Epithelial cell of proximal tubule (primary cell): ENCODE measurements at regions not wholly inside any gene's neighbourhood (a gene's known extent, or its start where the extent isn't known, plus 50 kb on each side); places are given as distances from the start of the nearest gene placed in this dataset.

Experiments
- DNase-seq: peaks from one replicate; pipeline ENCODE4 v3.0.0-alpha.2; 2011; ENCODE audit warnings: low read depth
- H3K4me3 ChIP-seq: 2 replicates; pipeline ENCODE4 v1.5.1; 2011; ENCODE audit warnings: low read depth, mild to moderate bottlenecking, low read length
- TF ChIP-seq, protein P1 (sequence below): conservative IDR thresholded peaks from 2 replicates; pipeline ENCODE4 v1.5.1; 2012; ENCODE audit warnings: low read depth, mild to moderate bottlenecking, low read length

DNA sequence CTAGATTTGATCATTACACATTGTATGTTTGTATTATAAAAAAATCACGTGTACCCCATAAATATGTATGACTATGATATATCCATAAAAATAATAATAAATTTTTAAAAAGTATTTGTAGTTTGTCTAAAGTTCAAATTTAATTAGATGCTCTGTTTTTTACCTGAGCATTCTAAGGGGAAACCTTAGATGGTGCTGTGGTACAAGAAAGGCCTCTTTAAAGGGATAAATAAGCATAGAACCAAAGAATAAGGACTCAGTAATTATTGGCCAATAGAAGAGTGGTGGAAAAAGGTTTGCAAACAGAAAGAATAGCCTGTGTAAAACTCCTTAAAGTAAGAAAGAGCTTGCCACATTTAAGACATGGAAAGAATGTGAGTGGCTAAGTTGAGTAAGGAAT lies 580.1 kb upstream of the SEL1L start:
- TF ChIP-seq, protein P1, sequence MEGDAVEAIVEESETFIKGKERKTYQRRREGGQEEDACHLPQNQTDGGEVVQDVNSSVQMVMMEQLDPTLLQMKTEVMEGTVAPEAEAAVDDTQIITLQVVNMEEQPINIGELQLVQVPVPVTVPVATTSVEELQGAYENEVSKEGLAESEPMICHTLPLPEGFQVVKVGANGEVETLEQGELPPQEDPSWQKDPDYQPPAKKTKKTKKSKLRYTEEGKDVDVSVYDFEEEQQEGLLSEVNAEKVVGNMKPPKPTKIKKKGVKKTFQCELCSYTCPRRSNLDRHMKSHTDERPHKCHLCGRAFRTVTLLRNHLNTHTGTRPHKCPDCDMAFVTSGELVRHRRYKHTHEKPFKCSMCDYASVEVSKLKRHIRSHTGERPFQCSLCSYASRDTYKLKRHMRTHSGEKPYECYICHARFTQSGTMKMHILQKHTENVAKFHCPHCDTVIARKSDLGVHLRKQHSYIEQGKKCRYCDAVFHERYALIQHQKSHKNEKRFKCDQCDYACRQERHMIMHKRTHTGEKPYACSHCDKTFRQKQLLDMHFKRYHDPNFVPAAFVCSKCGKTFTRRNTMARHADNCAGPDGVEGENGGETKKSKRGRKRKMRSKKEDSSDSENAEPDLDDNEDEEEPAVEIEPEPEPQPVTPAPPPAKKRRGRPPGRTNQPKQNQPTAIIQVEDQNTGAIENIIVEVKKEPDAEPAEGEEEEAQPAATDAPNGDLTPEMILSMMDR, result no peak
- no peak overlapping the region for H3K4me3 ChIP-seq
- DNase-seq, result no peak

- TF ChIP-seq, protein P1, result no peak
- H3K4me3 ChIP-seq, result no peak overlapping the region
- DNase-seq, result no peak
Observed at GRCh38 chr14:82116721-82117120, 583.1 kb upstream of the SEL1L start.

DNA sequence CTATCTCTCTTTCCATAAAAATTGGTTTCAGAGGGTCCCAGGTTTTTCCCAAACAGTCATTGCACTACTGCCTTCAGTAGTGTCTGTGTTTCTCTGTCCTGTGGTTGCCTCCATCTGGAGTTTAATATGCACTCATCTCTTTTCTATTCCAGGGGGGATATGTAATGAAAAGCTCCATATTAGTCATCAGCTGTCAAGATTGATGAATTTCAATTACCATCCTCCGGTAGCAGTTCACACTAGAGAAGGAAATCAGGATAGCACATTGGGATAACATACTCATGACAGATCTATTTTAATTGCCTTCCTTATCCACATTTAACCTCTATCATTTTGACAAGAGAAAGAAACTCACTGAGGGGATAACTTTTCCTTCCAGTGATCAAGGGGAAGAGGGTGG lies 589.0 kb upstream of the SEL1L start:
- no peak overlapping the region for H3K4me3 ChIP-seq
- TF ChIP-seq, protein P1, result no peak
- no peak for DNase-seq

GRCh38 chr14:82124511-82124910 lies 590.9 kb upstream of the SEL1L start:
- DNase-seq, result no peak
- H3K4me3 ChIP-seq, result no peak overlapping the region
- TF ChIP-seq, protein P1, result no peak

GRCh38 chr14:82126006-82126405 lies 592.4 kb upstream of the SEL1L start:
- no peak overlapping the region for H3K4me3 ChIP-seq
- no peak for DNase-seq
- TF ChIP-seq, protein P1, result no peak

DNA sequence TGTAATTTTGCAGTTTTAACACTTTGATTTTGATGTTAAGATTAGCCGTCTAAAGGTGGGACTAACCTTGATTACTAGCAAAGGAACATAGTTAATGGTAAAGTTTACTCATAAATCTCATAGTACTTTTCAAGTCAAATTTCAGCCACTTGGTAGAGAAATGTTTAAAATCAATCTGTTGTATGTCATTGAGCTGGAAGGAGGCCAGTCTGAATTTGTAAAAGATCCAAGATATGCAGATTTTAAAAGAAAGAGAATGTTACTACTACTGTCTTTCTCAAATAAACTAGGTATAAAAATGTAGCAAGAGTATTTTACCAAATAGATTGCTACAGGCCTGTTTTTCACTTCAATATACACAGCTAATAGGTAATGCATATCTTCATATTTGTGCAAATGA lies 600.8 kb upstream of the SEL1L start:
- TF ChIP-seq, protein P1, result no peak
- DNase-seq, result no peak
- no peak overlapping the region for H3K4me3 ChIP-seq

DNA sequence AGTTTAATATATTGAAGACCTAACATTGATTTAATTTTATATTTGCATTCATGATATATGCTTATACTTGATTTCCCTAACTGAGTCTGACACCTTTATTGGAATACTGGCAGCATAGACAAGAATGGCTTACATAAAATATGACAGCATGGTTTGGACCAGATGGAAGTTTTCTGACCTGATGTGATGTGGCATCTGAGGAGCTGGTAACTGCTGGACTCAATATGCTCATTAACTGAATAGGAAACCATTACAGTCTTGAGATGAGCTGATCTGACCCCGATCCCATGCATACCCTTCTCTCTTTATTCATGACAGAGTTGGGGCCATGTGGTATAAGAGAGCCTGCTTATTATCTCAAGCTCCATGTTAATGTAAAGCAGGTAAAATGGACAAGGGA lies 604.8 kb upstream of the SEL1L start:
- H3K4me3 ChIP-seq, result no peak overlapping the region
- TF ChIP-seq, protein P1, result no peak
- no peak for DNase-seq
